ENCODE measurements at regions not wholly inside any gene's neighbourhood (a gene's known extent, or its start where the extent isn't known, plus 50 kb on each side); places are given as distances from the start of the nearest gene placed in this dataset.

DNA sequence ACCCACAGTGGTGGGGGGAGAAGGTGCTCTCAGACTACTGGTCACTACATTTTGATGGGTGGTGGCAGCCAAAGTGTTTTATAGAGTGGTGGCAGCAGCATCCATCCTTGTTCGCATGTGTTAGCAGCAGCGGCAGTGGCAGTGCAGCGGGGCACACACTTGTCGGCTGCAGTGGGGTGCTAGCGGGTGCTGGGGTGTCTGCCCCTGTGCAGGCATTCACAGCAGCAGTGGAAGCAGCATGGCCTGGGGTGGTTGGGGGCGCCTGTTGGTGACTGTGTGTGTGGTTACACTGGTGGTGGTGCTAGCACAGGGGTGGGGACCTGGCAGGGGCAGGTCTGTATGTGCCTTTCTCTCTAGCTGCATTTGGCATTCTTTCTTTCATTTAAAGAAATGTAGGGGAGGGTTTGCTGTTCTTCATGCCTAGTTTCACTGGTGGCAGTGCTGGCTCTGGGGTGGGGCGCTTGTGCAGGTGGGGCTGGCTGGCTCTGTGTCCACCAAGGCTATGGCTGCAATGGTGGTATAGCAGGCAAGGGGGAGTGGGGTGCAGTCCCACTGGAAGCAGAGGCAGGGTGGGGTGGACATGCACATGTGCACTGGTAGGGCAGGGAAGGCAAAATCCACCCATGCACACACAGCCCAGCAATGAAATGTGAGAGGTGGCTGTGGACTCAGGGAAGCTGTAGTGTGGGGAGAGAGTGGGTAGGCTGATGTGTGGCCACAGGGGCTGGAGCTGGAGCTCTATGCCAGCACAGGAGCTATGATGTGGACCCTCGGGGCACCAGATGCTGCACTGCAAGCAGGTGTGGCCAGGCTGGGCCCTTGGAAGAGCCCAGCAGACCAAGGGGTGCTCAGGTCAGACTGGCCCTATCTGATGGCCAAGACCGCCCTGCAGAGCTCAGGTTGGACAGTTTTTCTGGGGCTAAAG lies 173.3 kb downstream of the PRDM13 start:
- TF ChIP-seq, protein P1, sequence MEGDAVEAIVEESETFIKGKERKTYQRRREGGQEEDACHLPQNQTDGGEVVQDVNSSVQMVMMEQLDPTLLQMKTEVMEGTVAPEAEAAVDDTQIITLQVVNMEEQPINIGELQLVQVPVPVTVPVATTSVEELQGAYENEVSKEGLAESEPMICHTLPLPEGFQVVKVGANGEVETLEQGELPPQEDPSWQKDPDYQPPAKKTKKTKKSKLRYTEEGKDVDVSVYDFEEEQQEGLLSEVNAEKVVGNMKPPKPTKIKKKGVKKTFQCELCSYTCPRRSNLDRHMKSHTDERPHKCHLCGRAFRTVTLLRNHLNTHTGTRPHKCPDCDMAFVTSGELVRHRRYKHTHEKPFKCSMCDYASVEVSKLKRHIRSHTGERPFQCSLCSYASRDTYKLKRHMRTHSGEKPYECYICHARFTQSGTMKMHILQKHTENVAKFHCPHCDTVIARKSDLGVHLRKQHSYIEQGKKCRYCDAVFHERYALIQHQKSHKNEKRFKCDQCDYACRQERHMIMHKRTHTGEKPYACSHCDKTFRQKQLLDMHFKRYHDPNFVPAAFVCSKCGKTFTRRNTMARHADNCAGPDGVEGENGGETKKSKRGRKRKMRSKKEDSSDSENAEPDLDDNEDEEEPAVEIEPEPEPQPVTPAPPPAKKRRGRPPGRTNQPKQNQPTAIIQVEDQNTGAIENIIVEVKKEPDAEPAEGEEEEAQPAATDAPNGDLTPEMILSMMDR (IDR thresholded peaks at IDR 0.05): no peak
- TF ChIP-seq POLR2A (IDR thresholded peaks at IDR 0.05): no peak
